ENCODE measurements at regions not wholly inside any gene's neighbourhood (a gene's known extent, or its start where the extent isn't known, plus 50 kb on each side); places are given as distances from the start of the nearest gene placed in this dataset.

DNA sequence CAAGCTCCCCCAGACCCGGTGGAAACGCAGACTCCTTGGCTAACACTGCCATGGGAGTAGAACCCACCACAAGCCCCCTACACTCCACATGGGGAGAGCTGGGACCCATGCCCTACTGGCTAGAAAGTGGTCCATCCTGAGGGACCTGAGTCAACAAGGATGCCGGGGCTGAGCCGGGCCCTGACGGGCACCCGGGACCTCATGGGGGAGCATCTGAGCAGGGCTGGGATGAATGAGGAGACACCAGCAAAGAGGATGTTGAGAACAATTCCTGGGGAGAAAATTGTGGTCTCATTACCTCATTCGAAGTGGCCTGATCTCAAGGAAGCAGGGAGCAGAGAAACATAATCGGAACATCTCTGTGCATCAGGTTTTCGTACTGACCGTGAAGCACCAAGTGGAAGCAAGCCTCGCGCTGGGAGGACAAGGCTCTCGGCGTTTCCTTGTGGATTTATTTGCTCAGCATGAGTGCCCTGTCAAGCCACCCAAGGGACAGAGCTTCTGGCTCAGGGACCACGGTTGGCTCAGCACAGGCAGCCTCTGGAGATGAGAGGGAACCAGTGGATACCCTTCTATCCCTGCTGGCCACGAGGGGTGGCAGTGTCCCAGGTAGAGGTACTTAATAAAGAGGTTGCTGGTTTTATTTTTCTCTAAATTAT, 132.2 kb upstream of the FAM20C start:
- Histone ChIP-seq H2BK5ac (ENCODE audit: low read depth, low read length) (peak overlapping the region; percentile 71; the same call in 1 of the 2 replicates), H3K9me3 (ENCODE audit: insufficient read depth in 2 of 2, low read depth in 1 of 2, low read length in 1 of 2) (no peaks in the 10 kb centered on the region), H4K20me1 (replicated peaks in 1 of 2; ENCODE audit: control insufficient read depth in 1 of 2, insufficient read depth in 2 of 2, low read length in 2 of 2) (no peaks in the 10 kb centered on the region), H2BK15ac (ENCODE audit: low read length) (no peak overlapping the region), H3K4me1 (replicated peaks in 1 of 4; ENCODE audit: control insufficient read depth in 3 of 4, insufficient read depth in 4 of 4, low read length in 3 of 4) (peaks cover 0 to 18% (median 11%) of the 10 kb centered on the region in 4 experiments; a peak in 6 of 7 replicates), H4K8ac (ENCODE audit: extremely low read depth, insufficient read depth, low read length) (no peak overlapping the region), H4K5ac (ENCODE audit: insufficient read length, low read depth, low read length) (no peak overlapping the region), H3K14ac (ENCODE audit: insufficient read length) (no peak overlapping the region), H2BK12ac (ENCODE audit: low read depth, low read length) (peak overlapping the region; percentile 90; the same call in 1 of the 2 replicates), H3K79me2 (ENCODE audit: control insufficient read depth in 1 of 2, insufficient read depth in 2 of 2, low read length in 2 of 2) (no peaks in the 10 kb centered on the region), H4K91ac (replicated peaks; ENCODE audit: insufficient read length, low read length) (no peak overlapping the region), H3K4ac (replicated peaks; ENCODE audit: insufficient read length, low read depth, low read length) (peak overlapping the region; percentile 61), H3K4me2 (ENCODE audit: insufficient read depth in 1 of 2, low read depth in 2 of 2, low read length in 2 of 2) (no peak overlapping the region; a peak in 1 of 4 replicates), H3K36me3 (ENCODE audit: control insufficient read depth in 2 of 4, insufficient read depth in 4 of 4, low read length in 3 of 4) (no peaks in the 10 kb centered on the region), H3K56ac (replicated peaks; ENCODE audit: insufficient read length, low read depth, low read length) (no peak overlapping the region), H2AFZ (ENCODE audit: low read length) (no peak overlapping the region), H3K23me2 (ENCODE audit: low read depth, low read length) (no peaks in the 10 kb centered on the region; the same call in 1 of the 2 replicates), H3K4me3 (ENCODE audit: extremely low read depth in 1 of 4, insufficient read depth in 2 of 4, low read depth in 3 of 4, low read length in 4 of 4) (no peak overlapping the region), H2BK20ac (ENCODE audit: low read length) (peak overlapping the region; percentile 29; the same call in 1 of the 2 replicates), H3K27me3 (replicated peaks in 1 of 4; ENCODE audit: control insufficient read depth in 3 of 4, extremely low read depth in 1 of 4, insufficient read depth in 3 of 4, low read length in 3 of 4) (no peaks in the 10 kb centered on the region), H2BK120ac (replicated peaks; ENCODE audit: low read depth, low read length) (no peak overlapping the region), H3K18ac (ENCODE audit: extremely low read depth, low read length) (peak overlapping the region; percentile 86), H3K79me1 (ENCODE audit: low read depth, low read length) (no peaks in the 10 kb centered on the region), H3K9ac (replicated peaks in 1 of 4; ENCODE audit: extremely low read depth in 1 of 4, low read depth in 3 of 4, low read length in 3 of 4) (no peak overlapping the region), H3K27ac (ENCODE audit: low read depth, low read length) (no peak overlapping the region), H3K23ac (ENCODE audit: insufficient read length) (no peak overlapping the region), H2AK5ac (ENCODE audit: low read depth, low read length) (peak overlapping the region; percentile 92; the same call in 1 of the 2 replicates)
- DNase-seq (ENCODE audit: low read depth in 1 of 2, low spot score in 2 of 2) (no peak), FAIRE-seq (no peak)
- ChIA-PET CTCF (ENCODE audit: partially characterized antibody) (interaction anchor here (1.0 to 5.7 kb wide), 10 partner anchors 8 to 149 kb away, joined by 3 to 30 read pairs (median 8); no protein-coding TSS in a partner anchor), POLR2A (ENCODE audit: partially characterized antibody) (no interaction called here)
- TF ChIP-seq, protein P1, sequence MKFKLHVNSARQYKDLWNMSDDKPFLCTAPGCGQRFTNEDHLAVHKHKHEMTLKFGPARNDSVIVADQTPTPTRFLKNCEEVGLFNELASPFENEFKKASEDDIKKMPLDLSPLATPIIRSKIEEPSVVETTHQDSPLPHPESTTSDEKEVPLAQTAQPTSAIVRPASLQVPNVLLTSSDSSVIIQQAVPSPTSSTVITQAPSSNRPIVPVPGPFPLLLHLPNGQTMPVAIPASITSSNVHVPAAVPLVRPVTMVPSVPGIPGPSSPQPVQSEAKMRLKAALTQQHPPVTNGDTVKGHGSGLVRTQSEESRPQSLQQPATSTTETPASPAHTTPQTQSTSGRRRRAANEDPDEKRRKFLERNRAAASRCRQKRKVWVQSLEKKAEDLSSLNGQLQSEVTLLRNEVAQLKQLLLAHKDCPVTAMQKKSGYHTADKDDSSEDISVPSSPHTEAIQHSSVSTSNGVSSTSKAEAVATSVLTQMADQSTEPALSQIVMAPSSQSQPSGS (IDR thresholded peaks at IDR 0.05; ENCODE audit: low read length), result no peak
- WGBS, 2 experiments (ENCODE audit: extremely low coverage in 1 of 2, insufficient coverage in 1 of 2, insufficient read length in 1 of 2, insufficient replicate concordance in 2 of 2, low coverage in 1 of 2, low lambda C conversion rate in 2 of 2, missing lambda C conversion rate in 1 of 2), result 91% methylated on average over 16 of the region's 16 CpGs; no CpG with 5 or more reads in 1 of the 2 experiments

All from H1 (cell line).